GM21367 (cell line): ENCODE measurements at regions not wholly inside any gene's neighbourhood (a gene's known extent, or its start where the extent isn't known, plus 50 kb on each side); places are given as distances from the start of the nearest gene placed in this dataset.

Experiments used
- ATAC-seq: cut with Tn5 transposase; IDR thresholded peaks from one replicate; pipeline ENCODE4 v1.9.1; 2021; ENCODE audit not compliant: unreplicated experiment

DNA sequence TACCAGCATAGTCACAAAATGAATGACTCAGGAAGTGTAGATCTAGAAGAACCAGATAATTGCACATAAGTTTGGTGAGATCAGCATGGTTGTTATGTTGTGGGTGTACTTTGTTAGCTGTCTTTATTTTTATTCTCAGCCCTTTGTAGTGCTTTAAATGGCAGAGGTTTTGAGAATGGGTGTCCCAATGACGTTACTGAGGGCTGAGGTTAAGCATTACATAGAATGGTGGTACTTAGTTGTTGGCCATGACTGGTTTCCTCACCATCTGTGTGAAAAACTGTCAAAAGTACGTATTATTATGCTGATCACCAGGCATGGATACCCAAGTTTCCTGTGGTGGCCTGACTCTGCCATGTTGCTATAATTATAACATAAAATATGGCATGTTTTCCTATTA lies 165.8 kb downstream of the UBE2E3 start:
- ATAC-seq = no peak

DNA sequence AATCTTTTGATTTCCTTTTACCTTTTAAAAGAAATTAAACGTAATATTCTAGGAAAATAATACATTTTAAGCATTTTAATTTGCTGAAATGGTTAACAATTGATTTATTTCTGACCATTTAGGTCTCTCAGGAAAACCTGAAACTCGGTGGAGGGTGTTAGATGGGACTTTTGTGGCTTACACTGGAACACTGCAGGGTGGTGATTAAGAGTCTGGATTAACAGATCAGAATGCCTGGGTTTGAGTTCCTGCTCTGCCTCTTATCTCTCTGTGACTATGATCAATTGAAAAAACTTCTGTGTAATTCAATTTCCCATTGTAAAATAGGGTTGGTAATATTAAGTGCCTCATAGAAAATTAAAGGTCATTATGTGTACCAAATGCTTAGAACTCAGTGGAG lies 168.7 kb downstream of the UBE2E3 start:
- no peak for ATAC-seq

DNA sequence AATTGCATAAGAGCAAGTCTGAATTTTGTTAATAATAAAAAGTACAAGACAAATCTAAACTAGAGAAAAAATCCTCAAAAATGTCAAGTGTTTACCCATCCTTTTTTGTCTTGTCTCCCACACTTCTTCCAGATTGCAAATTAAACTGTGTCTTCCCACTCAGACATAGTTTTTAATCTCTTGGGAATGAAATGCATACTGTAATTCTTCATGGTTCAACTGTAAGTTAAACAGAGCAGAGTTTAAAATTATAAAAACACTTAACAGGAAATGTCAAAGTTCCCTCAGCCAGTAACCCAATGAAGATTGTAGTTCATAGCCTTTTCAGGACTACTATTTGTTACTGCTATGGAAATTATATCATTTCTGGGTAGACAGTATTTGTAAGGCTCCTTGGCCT lies 171.8 kb downstream of the UBE2E3 start:
- ATAC-seq = no peak

DNA sequence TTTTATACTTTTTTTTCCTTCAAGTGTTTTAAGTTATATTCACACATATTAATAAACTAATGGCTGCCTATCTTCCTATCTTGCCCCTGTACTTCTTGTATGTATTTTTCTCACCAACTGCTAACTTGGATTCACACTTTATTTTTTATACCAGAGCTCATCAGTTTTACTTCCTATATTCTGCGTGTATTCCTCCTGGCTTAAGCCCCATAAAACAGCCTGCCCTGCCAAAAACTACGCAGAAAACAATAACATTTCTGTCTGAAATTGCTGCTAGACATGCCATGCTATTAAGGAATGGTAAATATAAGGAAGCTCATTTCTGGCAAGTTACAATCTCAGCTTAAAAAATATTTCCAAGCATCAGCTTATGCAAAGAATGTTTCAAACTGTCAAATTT lies 172.3 kb downstream of the UBE2E3 start:
- ATAC-seq = no peak

DNA sequence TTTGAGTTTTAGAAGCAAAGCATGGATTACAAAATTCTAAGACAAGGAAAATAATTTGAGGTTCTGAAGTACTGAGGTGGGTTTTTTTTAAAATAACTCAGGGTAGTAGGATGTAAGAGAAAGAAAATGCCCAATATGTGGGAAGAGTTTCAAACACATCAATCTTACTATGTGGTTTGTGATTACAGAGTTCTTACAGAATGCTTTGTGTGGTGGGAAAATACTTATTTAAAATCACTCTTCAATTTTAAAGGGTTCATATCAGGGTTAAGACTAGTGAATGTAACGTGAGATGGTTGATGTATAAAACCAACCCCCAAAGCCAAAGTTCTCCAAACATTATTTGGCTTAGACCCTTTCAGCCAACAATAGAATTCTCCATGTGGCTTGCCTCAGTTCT lies 173.5 kb downstream of the UBE2E3 start:
- ATAC-seq = no peak

DNA sequence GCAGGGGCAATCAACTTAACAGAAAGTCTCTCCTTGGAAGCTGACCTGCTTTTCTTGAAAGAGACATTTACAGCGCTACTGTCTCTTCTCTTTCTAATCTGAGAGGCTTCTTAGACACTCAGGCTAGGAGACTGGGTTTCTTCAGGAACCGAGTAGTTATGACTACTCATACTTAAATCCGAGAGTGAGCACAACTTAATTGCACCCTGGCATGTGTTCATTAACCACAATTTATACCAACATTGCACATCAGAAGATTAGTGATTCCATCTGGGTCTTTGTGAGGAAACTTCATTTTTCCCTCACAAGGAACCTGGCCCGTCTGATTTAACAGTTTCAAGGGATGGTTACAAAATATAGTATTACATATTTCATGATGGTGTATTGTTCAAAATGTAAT lies 176.9 kb downstream of the UBE2E3 start:
- ATAC-seq = no peak

DNA sequence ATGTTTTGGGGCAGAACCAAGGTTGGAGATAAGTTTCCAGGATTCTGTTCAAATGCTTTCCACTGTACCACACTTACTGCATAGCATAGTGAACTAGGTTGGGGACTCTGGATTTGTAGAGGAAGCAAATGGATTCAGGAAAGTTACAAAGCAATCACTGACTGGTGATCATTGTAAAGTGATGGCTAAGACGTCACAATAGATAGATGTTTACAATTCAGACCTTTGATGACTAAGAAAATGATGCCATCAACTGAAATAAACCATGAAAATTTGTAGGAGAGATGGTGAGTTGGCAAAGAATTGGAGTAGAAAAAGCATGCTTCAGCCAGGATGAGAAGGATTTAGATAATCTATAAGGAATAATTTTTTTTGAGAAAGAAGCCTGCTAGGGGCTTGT lies 178.0 kb downstream of the UBE2E3 start:
- ATAC-seq = no peak

DNA sequence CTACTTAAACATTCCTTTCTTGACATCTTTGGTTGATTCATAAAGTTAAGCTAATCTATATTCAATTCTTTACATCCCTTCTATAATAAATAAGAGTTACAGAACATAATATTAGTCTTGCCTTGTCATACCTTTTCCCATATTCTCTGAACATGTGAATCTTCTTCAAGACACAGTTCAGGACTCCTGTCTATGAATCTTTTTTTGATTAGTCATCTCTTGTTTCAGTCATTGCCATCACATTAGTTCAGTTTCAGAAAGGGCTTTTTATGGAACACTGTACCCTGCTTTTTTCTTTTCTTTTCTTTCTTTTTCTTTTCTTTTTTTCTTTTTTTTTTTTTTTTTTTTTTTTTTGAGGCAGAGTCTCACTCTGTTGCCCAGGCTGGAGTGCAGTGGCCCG lies 181.2 kb downstream of the UBE2E3 start:
- ATAC-seq = no peak

DNA sequence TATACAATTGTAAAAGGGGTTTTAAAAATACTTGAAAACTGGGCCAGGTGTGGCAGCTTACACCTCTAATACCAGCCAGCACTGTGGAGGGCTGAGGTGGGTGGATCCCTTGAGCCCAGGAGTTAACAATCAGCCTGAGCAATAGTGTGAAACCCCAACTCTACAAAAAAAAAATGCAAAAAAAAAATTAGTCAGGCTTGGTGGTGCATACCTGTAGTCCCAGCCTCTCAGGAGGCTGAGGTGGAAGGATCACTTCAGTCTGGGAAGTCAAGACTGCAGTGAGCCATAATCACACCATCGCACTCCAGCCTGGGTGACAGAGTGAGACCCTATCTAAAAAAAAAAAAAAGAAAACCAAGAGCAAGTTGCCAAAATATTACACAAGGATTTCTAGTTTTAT lies 182.7 kb downstream of the UBE2E3 start:
- no peak for ATAC-seq

DNA sequence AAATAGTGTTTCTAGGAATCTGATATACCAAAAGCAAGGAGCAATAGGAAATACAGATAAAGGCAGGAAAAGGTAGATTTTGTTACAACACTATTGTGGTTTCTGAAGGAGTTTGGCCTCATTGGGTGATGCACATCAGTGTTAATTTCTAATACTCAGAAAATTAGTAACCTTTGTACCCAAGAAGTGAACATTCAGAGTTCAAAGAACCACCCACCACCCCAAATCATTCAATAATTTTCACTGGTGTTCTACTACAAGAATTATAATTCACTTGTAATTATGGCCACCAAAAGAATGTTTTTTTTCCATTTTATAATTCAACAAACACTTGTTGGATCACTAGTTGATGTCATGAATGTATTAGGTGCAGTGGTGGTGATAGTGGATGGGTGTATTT lies 183.3 kb downstream of the UBE2E3 start:
- no peak for ATAC-seq

DNA sequence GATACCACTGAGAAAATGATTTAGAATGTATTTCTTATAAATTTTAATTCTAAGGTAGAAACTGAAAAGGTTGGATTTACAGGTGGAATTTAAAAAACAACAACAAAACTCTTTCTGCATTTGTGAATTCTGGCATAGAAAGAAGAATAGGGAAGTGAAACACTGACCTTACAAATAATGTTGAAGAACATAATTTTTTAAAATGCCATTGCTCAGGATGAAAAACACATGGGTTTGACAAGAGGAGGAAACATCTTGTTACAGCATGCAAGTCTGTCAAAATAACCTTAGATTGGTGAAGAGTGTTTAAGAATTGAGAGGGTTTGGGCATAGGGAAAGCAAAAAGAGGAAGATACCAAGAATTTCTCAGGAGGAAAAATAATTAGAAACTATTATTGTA lies 184.3 kb downstream of the UBE2E3 start:
- no peak for ATAC-seq

DNA sequence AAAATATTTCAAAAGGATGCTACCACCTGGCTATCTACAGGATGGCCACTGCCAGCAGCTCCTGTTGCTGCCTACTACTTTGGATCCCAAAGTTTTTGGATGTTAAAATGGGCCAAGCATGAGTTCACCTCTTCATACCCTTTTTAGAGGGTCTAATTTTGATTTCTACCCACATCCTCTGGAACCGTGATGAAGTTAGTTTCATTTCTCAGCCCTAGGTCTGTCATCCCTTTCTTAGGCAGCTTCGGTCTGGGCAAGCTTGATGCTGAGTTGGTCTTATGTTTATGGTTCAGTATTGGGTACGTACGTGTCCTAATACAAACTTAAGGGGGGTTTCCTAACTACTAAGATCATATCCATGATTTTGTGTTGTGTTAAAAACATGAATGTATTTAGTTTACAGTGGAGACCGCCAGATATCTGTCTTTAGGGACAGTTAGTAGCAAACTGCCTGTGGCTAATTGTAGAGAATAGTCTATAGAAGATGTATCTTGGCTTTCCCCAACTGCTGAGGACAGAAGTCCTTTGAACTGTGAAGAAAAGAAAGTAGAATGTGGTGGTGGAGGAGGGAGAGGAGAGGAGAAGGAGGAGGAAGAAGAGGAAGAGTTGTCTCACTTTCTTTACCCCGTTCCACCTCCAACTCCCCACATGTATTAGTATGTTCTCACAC lies 184.9 kb downstream of the UBE2E3 start:
- ATAC-seq = peak; percentile 66

DNA sequence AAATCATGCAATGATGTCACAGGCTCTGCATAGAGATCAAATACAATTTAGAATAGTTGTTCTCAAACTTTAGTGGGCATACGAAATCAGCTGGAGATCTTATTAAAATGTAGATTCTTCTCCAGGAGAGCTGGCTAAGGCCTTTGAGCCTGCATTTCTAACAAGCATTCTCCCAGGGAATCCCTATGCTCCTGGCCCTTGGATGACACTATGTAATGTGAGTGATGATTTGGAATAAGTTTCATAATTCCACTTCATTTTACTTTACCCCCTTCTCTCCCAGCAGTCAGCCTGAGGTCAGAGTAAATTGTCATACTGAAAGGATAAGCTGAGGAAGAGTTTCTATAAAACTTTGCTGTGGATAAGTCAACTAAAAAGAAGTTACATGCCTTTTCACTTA lies 189.1 kb downstream of the UBE2E3 start:
- ATAC-seq = no peak

DNA sequence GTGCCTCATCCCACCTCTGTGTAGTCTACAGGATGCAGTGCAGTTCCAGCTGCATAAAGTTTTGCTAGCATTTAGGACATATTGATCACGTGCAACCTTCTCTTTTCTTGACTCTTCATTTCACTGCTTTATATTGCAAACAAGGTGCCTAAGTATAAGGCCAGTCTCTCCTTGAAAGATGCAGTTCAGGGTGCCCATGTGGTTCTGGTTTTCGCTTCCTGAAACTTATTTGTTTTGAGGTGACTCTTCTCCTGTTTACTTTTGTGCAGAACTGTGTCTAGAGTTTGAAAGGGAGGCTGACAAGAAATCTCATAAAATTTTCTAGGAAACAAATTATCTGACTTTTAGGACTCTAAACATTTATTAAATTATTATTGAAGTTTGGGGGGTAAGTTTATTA lies 189.9 kb downstream of the UBE2E3 start:
- ATAC-seq = no peak

DNA sequence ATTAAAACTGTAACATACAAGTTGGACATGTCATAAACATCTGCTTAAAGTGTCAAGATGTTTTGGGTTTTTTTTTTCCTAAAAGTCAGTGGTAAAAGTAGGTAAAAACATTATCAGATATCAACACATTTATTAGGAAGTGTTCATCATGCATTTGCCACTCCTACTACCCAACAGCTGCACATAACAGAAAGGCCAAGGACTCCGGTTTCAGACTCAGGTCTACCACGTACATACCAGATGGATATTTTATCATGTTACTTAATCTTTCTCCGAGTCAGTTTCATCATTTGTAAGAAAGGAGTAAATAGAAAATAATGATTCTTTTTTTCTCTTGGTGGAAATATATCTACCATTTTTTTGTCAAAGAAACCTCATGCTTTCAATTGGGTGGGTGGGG lies 192.3 kb downstream of the UBE2E3 start:
- no peak for ATAC-seq

DNA sequence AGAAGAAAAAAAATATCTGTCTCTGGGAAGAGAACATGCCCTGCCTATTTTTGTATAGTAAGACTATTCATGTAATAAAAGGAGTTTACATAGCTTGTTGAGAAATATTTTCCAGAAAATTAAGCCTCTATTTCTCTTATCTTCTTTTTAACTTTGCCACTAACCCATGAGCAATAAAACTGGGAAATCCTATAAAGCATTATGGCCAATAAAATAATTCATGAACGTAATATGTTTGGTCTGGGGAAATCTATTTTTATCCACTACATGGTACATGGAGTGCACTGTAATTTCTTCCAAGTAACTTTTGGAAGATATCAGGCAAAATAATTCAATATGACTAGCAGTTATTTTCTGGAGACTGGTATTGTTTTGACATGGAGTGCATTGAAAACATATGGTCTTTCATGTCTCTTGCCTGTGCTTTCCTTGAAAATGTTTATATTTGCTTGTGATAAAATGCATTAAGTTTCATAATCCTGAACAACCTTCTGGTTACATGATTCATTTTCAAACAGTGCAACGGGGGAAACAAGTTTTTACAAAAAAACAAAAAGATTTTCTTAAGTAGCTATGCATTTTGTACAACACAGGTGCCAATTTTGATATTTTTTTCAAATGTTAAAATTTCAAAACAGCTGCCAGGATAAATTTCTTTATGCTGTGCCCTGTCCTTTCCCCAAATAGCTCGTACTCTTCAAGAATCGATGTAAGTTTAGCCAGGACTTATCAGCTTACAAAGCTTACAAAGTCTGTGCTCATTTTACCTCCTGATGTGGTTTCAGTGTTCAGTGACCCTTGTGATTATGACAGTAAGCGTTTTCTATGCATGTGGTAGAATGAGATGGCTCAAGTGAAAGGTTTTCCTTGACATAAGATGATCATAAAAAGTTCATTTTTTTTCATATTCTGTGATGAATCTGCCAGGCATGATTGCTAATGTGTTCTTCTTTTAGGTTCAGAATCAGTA lies 194.5 kb downstream of the UBE2E3 start:
- ATAC-seq = no peak

DNA sequence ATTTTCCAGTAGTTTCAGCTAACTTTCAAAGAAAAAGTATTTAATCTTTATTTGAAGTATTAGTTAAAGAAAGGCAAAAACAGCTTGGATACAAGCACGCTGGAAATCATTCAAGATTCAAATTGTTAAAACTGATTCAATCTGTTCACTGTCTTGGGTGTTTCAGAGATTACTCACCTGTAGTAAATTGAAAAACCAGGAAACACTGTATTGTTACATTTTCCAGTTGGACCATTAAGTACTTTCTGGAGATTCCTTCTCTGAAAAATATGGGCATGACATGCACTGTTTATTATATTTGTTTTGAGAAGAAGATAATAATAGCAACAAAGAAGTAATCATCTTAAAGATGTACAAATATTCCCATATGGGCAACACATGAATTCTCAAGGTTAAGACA lies 196.1 kb downstream of the UBE2E3 start:
- no peak for ATAC-seq

DNA sequence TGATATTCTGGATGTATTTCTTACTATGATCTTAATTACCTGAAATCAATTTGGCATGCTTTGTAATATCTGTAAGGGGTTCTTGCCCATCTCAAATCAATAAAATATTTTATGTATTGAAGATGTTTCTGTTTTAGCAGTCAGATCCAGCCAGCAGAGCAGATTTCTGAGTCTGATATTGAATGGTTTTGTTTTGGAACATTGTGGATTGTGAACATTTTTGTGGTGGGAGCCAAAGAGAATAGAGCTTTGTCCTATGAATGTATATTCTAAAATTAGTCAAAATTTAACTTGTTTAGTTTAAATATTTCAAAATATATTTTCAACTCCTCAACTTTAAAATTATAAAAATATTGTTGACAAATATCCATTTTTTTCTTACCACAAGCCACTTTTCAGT lies 197.0 kb downstream of the UBE2E3 start:
- ATAC-seq = no peak

DNA sequence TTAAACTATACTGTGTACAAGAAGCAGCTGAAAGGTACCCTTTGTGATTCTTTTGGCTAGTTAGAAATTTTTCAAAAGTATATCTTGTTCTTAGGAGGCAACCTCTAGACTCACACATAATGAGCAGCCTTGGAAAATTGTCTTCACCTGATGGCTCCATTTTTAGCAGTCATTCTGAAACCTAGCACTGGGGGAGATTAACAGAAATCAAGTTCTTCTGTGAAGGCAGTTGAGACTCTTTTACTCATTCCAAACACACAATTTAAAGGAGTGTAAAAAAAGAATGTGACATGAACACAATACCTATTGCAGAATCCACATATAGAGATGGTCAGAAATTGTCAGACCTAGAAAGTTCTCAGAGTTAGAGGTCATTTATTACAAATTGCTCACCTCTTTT lies 197.7 kb downstream of the UBE2E3 start:
- ATAC-seq = no peak

DNA sequence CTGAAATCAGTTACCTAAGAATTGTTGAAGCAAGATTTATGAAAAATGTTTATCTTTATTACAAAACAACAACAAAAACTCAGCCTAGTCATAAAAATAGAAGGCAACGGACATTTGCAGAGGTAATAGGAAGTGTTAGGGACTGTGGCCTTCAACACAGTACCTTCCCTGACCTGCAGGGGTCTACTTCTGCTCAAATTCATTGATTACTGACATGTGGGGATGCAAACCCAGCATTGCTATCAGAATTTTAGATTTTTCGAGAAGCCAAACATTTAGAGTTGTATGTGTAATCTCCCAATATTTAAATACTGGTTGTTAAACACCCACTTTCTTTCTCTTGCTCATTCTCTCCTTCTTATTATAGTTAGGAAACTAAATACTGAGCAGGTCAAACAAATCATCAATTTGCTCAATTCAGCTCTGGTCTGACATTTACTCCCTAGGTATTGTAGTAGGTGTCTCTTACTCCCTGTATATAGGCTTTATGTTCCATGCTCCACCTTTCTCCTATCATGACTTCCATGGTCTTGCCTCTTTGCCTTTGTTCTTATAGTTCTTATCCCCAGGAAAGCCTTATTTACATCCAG lies 198.5 kb downstream of the UBE2E3 start:
- ATAC-seq = peak; percentile 71

DNA sequence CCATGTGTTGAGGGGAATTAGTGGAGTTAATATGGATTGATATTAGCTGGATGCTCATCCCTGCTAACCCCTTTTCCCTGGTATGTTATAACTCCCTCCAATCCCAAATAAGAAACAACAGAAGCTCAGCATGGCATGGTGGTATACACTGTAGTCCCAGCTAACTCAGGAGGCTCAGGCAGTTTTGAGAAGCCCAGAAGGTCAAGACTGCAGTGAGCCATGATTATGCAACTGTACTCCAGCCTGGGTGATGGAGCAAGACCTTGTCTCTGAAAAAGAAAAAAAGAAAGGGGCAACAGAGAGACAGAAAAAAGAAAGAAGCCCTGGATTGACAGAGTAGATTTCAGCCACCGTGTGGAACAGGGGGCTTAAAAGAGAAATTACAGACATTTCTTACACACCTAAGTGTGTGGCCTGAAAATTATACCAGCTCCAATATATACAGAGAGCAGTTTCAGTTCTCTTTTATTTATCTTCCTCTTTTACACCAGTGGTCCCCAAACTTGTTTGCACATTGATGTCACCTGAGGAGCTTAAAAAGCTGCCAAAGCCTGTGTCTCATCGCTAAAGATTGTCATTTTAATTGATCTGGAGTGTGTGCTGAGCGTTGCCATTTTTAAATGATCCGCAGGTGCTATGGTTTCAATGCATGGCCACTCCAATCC lies 203.6 kb downstream of the UBE2E3 start:
- peak; percentile 99 for ATAC-seq

DNA sequence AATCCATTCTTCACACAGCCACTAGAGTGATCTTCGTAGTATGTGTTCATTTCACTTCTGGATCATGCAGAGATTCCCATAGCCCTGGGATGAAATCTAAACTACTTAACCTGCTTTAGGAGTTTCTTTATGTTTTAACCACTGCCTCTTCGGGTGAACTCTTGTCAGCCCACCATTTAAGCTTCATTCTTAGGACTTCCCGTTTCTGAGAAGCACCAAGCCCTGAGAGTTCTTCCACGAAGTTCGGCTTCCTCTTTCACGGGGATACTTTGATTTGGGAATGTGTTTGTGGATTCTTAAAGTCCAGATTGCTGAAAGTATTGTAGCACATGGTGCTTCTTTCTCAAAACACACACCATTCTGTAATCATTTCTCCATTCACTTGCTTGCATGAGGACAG lies 205.0 kb downstream of the UBE2E3 start:
- no peak for ATAC-seq
